Pons (tissue), 1 donor: ENCODE measurements at regions not wholly inside any gene's neighbourhood (a gene's known extent, or its start where the extent isn't known, plus 50 kb on each side); places are given as distances from the start of the nearest gene placed in this dataset.

ENCODE experiments used
- DNase-seq: peaks from one replicate; pipeline ENCODE4 v3.0.0-alpha.2; 2016; ENCODE audit warnings: low spot score

DNA sequence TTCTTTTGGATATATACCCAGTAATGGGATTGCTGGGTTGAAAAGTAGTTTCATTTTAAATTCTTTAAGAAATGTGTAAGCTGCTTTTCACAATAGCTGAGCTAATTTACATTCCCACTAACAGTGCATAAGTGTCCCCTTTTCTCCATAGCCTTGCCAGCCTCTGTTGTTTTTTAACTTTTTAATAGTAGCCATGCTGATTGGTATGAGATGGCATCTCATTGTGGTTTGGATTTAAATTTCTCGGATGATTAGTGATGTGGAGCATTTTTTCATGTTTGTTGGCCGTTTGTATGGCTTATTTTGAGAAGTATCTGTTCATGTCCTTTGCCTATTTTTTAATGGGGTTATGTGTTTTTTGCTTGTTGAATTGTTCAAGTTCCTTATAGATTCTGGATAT, 444.3 kb upstream of the ATP11B start:
- DNase-seq, result no peak

DNA sequence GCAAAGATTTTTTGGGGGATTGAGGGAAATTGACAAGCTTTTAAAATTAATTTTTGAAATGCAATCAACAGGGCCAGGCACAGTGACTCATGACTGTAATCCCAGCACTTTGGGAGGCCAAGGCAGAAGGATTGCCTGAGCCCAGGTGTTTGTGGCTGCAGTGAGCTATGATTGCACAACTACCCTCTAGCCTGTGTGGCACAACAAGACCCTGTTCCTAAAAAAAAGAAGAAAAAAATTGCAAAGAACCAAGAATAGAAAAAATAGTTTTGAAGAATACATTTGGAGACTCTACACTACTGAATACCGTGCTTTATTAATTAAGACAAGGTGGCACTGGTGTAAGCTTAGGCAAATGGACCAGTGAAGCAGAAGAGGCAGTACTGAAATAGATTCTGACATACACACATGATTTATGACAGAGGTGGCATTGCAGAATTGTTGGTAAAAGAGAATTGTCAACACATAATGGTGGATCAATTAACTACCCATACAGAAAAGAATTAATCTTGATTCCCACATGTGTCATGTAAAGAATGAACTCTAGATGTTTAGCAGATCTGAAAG, 443.3 kb upstream of the ATP11B start:
- no peak for DNase-seq

DNA sequence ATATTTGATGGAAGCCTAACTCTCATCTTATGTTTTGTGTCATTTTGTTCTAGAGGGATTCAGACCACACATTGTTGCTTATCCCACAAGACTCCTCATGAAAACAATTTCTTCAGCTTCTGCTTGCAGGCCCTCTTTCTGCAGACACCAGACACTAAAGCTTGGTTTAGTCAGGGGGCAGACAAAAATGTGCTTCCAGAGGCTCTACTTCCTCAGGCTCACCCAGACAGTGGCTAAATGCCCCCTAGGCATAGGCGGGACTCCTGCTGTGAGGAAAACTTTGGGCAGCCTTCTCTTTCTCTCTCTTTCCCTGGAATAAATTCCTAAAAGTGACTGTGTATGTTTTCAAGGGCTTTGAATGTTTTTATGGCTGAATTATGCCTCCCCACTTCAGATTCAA, 435.4 kb upstream of the ATP11B start:
- DNase-seq, result no peak

DNA sequence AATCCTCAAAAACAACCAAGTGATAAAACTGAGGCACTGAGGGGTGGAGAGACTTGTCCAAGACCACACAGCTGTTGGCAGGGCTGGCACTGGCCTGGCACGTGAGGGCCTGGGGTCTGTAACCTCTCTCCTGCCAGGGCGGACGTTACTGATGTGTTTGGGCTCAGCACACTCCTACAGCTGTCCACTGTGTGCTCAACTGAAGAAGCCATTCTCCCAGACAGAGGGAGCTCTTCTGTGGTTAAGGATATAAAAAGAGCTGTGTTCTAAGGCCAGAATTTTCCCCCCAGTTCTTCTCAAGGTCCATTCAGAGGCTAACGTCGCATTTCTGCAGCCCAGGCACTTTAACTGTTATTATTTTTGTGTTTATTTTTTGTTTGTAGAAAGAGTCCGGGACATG, 429.0 kb upstream of the ATP11B start:
- peak; percentile 92 for DNase-seq

DNA sequence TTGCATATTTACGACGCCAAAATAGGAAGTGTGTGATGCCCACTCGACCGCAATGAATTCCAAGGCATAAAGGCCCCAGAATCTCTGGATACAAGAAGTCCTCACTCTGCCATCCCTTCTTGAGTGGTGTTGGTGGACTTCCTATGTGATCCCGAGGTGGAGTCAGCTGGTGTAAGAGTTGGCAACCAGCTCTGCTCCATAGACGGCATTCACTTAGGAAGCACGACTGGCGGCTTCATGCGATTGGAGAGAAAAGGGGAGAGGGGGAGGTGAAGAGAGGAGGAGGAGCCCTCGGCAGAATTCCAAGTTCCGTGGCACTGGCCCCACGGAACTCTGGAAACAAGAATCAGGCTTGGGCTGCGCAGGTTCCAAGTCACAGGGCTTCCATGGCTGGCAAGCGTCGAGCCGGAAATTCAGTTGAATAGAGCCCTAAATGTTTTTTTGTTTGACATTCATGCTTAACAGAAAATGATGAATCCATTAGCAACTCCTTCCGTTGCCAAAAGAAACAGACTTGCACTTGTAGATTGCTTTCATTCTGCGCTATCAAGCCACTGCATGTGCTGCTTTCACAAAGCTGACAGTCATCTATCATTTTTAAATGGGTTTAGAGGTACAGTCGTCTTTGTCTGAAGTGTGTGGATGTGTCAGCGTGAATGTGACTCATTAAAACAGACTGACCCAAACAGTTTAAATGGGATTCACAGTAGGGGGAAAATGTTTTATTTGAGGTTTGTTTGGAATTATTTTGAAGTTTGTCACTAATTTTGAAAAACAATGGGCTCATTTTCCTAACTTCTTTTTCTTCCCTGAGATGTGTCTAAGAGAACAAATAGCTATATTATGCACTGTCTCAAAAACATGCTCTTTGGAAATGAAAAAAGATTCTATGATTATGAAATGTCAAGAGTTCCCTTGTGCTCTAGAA, 428.3 kb upstream of the ATP11B start:
- DNase-seq, result peak; percentile 91

DNA sequence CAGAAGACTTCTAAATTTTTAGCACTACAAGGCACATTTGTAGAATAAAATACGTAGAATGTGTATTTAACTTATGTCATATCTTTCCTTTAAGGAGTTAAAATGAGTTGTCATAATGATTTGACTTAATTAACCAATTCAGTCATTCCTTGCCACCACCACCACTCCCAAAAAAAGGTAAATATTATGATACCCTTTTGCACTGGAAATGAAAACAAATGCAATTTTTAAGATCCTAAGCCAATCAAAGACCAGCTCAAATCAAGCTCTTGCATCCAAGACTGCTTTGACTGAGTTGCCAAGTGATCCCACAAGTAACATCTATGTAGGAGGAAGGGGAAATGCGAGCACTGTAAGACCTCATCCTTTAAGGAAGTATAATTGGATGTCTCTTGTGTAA, 426.6 kb upstream of the ATP11B start:
- no peak for DNase-seq

DNA sequence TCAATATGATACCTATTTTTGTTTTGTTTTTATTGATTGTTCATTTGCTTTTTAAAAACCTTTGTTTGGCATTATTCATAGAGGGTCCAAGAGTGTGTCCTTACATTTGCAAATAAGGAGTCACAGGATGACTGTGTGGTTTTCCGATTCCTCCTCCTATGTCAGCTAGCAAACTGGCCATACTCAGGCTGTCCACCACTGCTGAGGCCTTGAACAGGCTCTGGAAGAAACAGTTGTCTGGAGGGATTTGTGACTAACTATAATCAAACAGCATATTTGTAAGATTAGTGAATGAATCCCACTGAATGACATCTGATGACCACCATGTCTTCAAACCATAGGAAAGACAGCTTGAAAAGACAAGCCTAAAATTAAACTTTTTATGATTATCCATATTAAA, 423.4 kb upstream of the ATP11B start:
- DNase-seq, result no peak

DNA sequence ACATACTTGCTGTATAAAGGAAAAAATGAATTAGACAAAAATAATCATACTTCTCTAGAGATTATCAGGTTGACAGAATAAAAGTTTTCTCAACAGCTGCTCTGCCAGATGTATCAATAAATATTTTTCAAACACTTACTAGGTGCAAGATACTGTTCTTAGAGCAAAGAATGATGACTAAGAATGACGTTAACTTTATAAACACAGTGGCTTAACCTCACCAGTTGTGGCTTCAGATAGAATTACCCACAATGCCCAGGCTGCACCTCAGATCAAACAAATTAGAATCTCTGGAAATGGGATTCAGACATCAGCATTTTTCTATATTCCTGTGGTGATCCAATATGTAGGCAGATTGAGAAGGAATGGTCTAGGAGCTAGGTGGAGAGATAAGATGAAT, 422.4 kb upstream of the ATP11B start:
- no peak for DNase-seq

DNA sequence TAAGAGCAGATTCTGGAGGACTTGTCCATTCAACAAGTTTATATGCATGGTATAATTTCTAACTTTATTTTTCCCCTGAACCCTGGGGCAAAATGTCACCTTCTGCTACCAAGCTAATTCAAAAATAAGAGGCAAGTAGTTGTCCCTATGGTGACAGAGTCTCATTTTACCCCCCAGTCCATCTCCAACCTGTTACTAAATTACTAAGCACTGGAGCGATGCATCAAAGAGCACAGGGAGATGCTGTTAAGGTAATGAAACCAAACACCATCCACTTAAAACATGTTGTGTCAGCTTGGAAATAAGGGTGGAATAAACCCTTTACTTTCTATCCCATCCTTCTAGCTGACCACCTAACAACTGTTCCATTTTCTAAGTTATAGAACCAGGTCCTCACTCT, 417.4 kb upstream of the ATP11B start:
- no peak for DNase-seq

DNA sequence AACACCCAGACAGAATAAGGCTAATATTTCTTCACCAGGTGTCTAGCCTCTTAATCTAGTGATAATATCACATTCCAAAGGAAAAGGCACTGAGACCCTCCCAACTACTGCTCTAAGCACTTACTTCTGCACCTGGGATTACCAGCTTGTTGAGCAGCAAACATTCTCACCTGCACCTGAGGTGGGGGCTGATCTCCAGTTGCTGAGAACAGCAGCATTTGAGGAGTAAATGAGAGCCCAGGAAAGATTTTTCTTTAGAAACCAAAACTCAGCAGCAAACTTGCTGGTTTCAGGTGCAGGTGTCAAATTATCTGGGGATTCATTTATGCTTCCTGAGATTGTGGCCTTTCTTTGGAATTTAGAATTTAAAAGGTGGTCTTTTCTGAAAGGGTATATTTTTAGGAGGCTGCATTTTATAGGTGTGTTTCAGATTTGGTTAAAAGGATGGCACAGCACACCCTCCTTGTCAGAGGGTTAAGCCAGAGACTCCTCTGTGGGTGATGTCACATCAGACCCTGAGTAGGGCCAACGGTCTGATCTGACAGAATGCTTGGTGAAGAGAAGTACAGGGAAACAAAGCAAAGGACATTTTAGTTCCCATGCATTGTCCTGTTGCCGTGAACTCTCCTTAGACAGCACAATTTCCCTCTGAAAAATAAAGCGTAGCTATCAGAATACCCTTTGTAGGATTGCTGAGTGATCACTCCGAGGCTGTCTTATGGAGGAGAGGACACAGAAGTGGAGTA, 411.0 kb upstream of the ATP11B start:
- DNase-seq, result no peak

DNA sequence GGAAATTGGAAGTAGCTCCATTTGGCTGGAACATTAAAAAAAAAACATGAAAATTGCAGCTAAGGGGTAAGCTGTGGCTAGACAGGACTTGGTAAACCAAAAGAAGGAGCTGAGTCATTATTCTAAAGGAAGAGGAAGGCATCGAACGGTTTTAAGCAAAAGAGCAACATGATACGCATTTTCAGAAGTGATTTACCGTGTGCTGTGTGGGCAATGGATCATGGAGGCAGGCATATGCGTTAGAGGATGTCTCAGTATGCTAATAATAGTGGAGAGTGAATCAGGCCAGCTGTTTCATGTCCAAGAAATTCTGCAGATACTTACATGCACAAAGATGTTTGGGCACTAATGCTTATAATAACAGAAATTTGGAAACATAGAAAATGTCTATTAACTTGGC, 409.1 kb upstream of the ATP11B start:
- DNase-seq, result no peak

DNA sequence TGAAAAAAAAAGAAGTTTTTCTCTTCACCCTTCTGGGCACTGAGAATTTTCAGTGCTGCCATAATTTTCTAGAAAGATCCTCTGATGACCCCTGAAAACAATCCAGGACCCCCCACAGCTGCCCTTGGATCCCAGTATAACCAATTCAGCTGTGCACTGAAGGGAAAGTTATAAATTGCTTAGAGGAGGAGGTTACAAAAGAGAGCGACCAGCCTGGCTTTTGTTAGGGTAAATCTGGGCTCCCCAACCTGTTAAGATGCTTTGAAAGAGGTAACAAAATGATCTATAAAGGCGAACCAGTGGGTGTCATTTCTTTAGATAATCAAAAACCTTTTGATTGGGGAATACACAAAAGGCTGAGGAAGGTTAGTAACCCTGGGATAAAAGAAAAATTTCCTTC, 407.9 kb upstream of the ATP11B start:
- DNase-seq, result no peak

DNA sequence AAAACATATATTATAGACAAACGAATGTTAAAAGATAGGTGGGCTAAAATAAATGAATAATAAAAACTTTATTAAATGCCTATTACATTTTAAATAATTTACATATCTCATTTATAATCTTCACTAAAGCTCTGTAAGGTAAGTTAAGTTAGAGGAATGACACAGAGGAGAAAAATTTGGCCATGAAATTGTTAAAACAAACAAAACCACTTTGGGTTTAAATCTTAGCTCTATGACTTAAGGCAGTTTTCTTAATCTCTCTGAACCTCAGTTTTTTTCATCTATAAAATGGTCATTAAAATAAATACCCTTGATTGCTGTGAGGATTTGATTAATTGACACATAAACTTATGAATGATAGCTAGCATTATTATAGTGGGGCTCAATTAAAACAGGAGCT, 404.8 kb upstream of the ATP11B start:
- DNase-seq, result no peak

DNA sequence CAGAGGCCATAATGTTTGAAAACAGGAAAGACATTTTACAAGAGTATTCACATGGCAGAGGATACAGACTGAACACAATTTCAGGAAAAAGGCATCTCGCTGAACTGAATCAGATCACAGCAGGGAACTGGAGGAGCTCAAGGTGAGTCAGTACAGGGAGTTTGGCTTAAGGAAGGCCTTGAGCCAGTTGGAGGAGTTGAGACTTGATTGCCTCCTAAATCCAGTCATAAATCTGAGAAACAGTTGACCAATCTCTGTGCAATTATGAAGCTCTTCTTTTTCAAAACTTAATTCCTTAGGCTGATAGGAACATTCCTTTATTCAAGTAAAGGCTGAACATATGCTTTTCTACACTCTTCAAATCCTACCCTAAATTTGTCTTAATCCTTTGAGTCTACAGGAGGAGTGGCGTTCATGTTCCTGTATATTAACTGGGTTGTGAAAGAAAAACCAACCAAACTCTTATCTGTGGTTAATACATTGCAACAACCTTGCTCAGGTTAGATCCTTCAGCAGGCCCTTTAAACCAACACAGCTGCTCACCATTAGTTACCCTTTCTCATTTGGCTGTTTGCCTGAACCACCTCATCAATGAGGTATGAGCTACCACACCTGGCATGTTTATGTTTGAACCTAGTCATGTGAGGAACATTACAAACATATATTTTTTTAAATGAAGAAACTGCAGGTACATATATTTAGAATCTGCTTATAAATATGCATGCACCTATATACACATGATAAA, 404.1 kb upstream of the ATP11B start:
- DNase-seq, result no peak

DNA sequence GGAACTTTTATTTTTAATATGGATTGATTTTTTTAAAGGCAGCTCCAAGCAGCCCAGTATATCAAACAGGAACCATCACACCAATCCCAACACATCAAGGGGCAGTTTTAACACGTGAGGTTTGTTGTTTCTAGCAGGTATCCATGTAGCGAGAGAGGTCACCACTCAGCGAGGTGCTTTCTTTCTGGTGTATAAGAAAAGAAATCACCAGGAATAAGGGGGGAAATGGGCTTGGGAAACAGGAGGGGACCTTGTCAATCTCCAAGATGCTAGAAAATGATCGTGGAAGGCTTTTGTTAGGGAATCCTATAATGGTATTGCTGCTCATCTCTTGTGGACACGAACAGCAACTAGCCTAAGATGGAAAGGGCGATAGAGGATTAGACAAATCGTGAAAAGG, 402.9 kb upstream of the ATP11B start:
- no peak for DNase-seq

DNA sequence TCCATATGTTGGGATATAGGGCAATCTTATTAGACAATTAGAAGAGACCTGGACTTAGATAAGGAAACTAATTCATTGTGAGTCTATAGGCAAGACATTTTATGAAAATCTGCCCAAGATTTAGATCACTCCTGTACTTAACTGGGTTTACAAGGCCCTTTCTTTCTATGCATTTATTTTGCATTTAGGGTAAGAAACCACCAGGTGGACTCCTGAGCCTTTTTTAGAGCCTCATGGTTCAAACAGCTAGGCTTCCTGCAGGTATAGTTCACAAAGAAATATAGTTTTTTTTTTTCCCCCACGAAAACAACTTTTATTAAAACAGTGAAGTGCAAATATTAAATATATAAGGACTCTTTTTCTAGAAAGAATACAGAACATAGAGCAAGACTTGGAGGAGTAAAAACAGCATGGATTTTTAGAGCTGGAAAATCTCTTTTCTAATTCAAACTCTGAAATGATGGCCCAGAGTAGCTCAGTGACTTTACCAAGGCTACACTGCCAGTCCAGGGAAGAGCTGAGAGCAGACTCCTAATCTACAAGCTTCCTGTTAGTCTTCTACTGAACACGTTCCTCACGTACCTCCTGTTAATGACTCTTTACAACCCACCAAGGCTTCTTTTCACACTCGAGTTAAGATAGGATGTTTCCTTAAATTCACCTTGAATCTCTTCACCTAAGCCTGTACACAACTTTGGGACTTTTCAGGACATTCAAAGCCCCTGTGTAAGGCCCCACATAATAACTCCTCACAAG, 400.9 kb upstream of the ATP11B start:
- no peak for DNase-seq

DNA sequence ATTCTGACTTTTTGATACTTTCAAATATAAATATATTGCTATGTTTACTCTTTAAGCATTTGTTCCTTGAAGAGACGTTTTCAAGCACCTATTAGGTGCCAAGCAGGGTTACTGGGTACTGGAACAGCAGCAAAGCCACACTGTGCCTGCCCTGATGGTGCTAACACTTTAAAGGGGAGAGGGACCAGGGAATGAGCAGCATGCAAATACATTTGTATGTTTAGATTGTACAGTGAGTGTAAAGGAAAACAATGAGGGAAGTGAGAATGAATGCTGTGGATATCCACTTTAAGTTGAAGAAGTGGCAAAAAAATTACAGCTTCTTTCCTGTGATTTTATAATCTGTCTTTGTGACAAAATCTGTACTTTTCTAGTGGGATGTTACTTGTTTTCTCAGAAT, 400.2 kb upstream of the ATP11B start:
- DNase-seq, result no peak

DNA sequence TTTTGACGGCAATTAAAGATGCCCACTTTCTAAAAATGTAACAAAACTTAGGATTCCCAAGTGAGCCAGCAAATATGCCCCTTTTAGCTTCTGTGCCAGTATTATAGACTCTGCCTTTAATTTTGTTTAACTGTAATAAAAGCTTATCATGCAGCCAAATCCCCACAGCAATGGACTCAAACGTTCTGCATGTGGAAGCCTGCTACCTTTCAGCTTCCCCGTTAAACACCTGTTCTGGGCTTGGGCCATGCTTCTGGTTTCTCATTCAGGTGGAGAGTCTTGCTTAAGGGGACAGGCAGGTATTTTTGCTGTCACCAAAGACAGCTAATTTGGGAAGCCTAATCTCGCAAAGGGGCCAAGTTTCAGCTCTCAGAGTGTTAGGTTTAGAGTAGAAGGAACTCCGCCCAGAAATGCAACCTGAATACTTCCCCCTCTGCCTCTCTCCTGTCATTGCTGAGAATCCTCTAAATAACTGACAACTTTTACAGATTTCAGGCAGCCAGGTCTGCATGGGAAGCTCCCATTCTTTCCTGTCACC, 399.4 kb upstream of the ATP11B start:
- DNase-seq, result no peak

DNA sequence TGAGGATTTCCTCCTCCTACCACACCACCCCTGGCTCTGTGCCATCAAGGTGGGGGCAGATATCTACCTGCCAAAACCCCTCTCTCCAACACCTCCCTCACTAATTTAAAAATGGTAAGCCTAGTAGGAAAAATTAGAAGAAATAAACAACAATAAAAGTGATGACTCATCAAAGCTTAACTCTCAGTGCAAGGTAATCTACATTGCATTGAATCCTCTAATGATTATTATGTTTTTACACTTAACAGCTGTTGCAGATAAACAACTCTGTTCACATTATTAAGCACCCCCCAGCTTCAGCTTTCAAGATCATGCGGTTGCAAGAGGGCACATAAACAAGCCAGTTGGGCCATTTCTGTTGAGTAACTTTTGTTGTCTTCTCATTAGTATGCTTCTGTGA, 396.1 kb upstream of the ATP11B start:
- no peak for DNase-seq

DNA sequence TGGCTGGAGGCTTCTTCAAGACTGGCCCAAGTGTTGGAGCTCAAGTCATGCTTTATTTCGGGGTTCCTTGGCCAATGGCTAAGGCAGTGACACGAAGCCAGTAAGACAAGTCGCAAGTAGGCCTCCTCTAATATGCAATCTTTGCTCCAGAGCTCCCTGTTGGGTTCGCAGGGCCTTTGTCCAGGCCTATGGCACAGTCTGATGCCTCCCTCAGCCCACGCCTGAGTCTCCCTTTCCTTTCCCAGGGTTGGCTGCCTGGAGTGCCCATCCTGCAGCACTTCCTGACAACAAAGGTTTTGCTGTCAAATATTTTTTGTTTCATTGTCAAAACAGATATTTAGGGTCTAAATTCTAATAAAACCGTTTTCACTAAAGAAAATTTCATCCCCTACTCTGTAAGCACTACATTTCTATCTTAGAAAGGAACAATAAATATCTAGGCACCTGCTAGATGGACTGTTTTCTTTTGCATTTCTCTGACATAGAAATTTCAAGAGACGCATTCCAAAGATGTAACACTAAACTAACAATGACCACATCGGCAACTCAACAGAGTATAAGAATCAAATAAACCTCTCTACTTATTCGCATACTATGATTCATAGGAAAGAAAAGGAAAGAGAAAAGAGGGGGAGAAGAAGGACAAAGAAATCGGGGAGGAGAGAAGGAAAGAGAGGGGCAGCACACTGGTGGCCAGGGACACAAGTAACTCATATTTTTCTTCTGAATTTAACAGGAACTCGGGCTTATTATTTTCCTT, 393.1 kb upstream of the ATP11B start:
- DNase-seq, result no peak

DNA sequence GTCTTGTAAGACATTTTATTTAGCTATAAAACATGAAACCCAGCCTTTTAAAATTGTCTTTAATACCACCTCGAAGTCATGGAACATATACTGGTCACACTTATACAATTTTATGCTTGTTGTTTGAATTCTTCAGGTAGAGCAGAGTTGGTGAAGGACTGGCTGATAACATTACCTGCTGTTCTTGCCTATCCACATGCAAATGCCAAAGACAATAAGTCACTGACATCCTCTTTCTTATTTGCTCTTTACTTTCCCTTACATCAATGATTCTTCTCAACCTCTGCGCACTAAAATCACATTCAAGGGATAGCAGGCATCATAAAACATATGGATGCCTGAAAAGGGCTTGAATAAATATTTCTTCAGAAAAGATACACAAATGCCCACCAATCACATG, 392.5 kb upstream of the ATP11B start:
- DNase-seq, result no peak
